Prostate gland (tissue), 2 donors: ENCODE measurements at regions not wholly inside any gene's neighbourhood (a gene's known extent, or its start where the extent isn't known, plus 50 kb on each side); places are given as distances from the start of the nearest gene placed in this dataset.

ENCODE experiments used
- CTCF ChIP-seq, 4 experiments: fragments of 200-600 bp in 2 of 4; fragments of 450-650 bp in 2 of 4; sonication (generic) in 2 of 4; IDR thresholded peaks; 1 replicate in 3 of 4; 2 replicates in 1 of 4; pipeline ENCODE4 v1.5.1; 2016 to 2019; ENCODE audit warnings: antibody characterized with exemption in 4 of 4, mild to moderate bottlenecking in 2 of 4, moderate library complexity in 2 of 4
- POLR2A ChIP-seq: fragments of 450-650 bp; IDR thresholded peaks from one replicate; pipeline ENCODE4 v1.6.1; 2016; ENCODE audit warnings: antibody characterized with exemption, mild to moderate bottlenecking

- TF ChIP-seq CTCF (IDR thresholded peaks at IDR 0.05) (peak in 1 of 4 experiments; percentile 35), POLR2A (no peak)
These were observed 600.6 kb upstream of the SEMA6D start for GRCh38 chr15:47116698-47117097.
